Nephron progenitor cell (in vitro differentiated cells): ENCODE measurements at regions not wholly inside any gene's neighbourhood (a gene's known extent, or its start where the extent isn't known, plus 50 kb on each side); places are given as distances from the start of the nearest gene placed in this dataset.
"Not testable (repeated sequence)": the region's sequence is repeated elsewhere in the genome, so short reads cannot be mapped to it uniquely, and the experiment has no call there.

Source experiments
- DNase-seq: peaks from one replicate; pipeline ENCODE4 v3.0.0; 2021
- H3K27ac Mint-ChIP-seq: 2 replicates; pipeline ENCODE4 v1.8.0; 2021; ENCODE audit warnings: mild to moderate bottlenecking, moderate library complexity, mixed read lengths
- H3K27me3 Mint-ChIP-seq: 2 replicates; pipeline ENCODE4 v1.8.0; 2021; ENCODE audit warnings: mild to moderate bottlenecking, low read depth, mixed read lengths; ENCODE audit not compliant: poor library complexity
- H3K36me3 Mint-ChIP-seq: 2 replicates; pipeline ENCODE4 v1.8.0; 2021; ENCODE audit warnings: low read depth, mixed read lengths
- H3K4me1 Mint-ChIP-seq: 2 replicates; pipeline ENCODE4 v1.8.0; 2021; ENCODE audit warnings: mixed read lengths
- H3K4me3 Mint-ChIP-seq: 2 replicates; pipeline ENCODE4 v1.8.0; 2021; ENCODE audit warnings: mild to moderate bottlenecking, moderate library complexity, mixed read lengths
- H3K9me3 Mint-ChIP-seq: 2 replicates; pipeline ENCODE4 v1.8.0; 2021; ENCODE audit warnings: mild to moderate bottlenecking, moderate library complexity, mixed read lengths
- CTCF ChIP-seq: fragments of 200-600 bp; sonication (generic); IDR thresholded peaks from 2 replicates; pipeline ENCODE4 v1.5.0; 2021; ENCODE audit warnings: antibody characterized with exemption

DNA sequence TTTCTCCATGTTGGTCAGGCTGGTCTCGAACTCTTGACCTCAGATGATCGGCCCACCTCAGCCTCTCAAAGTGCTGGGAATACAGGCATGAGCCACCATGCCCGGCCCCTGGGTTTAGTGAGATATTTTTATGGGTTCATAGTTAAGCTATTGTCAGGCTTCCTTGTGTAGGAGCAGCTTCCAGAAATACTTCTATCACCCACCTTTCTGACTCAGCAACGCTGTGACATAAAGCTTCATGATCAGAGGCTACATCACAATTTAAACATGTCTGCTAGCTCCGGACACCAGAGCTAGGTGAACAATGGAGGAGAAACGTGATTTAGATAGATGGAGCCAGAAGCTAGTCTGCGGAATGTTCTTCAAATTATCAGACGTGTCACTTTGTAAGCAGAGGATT is 295.8 kb upstream of the LYZL1 start:
- TF ChIP-seq CTCF: no peak
- Mint-ChIP-seq H3K27me3 (peaks cover 3% of the 10 kb centered on the region), H3K4me1 (peaks cover 14% of the 10 kb centered on the region), H3K27ac (no peak overlapping the region), H3K9me3 (peaks cover 12% of the 10 kb centered on the region), H3K36me3 (no peaks in the 10 kb centered on the region), H3K4me3 (no peak overlapping the region)
- no peak for DNase-seq

DNA sequence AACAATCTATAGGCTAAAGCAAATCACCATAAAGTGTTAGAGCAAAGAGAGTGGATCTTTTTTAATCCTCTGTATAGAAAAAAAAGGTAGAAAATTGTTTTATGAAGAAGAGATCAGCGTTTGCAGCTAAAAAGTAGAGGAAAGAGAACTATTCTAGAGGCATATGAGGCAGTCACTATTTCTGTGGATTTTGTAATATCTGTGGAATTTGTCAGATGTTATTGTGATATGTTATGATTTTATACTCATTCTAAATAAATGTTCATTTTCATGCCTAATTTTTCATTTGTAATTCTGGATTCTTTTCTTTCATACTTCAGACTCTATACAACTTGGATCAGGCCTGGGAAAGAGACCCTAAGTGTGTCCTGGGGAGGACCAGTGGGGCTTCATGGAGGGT is 295.0 kb upstream of the LYZL1 start:
- no peak for DNase-seq
- Mint-ChIP-seq H3K9me3 (peaks cover 12% of the 10 kb centered on the region), H3K36me3 (no peaks in the 10 kb centered on the region), H3K27me3 (peaks cover 3% of the 10 kb centered on the region), H3K4me3 (no peak overlapping the region), H3K27ac (no peak overlapping the region), H3K4me1 (peaks cover 9% of the 10 kb centered on the region)
- no peak for TF ChIP-seq CTCF

DNA sequence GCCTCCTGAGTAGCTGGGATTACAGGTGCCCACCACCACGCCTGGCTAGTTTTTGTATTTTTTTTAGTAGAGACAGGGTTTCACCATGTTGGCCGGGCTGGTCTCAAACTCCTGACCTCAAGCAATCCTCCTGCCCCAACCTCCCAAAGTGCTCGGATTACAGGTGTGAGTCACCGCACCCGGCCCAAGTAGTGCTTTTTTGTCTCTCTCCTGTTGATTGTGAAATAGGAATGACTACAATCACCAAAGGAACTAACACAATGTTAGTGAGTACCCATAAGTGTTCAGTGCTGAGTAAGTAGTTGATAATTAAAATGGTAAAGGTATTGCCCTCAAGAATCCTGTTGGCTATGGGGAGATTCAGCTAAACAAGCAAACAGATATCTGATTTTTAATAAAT is 294.1 kb upstream of the LYZL1 start:
- not testable (repeated sequence) for H3K36me3 Mint-ChIP-seq, H3K27ac Mint-ChIP-seq, DNase-seq, H3K4me1 Mint-ChIP-seq, H3K27me3 Mint-ChIP-seq, H3K4me3 Mint-ChIP-seq
- H3K9me3 Mint-ChIP-seq: peaks cover 12% of the 10 kb centered on the region

- Mint-ChIP-seq H3K36me3 (no peaks in the 10 kb centered on the region), H3K9me3 (peaks cover 12% of the 10 kb centered on the region), H3K4me3 (no peak overlapping the region), H3K4me1 (peaks cover 4% of the 10 kb centered on the region), H3K27me3 (peaks cover 3% of the 10 kb centered on the region), H3K27ac (no peak overlapping the region)
- no peak for DNase-seq
- no peak for TF ChIP-seq CTCF
Measured at GRCh38 chr10:28995497-28995896, 293.4 kb upstream of the LYZL1 start.

GRCh38 chr10:28996345-28996744 is 292.5 kb upstream of the LYZL1 start:
- no peak overlapping the region for H3K27ac Mint-ChIP-seq

DNA sequence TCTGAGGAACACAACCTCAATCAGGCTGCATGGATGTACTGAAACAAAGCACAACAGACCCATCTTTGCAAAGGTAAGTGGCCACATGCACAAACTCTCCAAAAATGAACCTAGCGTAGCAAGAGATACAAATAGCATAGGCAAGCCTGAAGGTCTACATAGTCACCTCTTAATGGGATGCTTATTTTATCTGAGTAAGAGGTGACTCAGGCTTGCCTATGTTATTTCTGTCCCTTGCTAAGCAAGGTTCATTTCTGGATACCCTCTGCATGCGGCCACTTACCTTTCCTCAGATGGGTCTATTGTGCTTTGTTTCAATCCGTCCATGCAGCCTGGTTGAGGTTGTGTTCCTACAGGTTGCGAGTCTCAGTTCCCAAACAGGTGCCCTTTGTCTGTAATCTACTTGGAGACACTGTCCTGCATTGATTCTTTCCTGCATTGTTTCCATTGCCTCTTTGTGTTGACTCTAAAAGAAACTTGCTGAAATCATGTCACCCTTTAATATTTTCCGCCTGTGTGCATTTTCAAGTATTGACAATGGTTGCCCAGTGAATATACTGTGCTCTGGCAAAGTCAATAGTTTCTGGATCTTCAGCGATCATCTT is 291.8 kb upstream of the LYZL1 start:
- peaks cover under 1% of the 10 kb centered on the region for H3K4me1 Mint-ChIP-seq
- no peak for DNase-seq
- peaks cover 12% of the 10 kb centered on the region for H3K9me3 Mint-ChIP-seq
- no peaks in the 10 kb centered on the region for H3K27me3 Mint-ChIP-seq
- H3K27ac Mint-ChIP-seq: no peak overlapping the region
- no peaks in the 10 kb centered on the region for H3K36me3 Mint-ChIP-seq
- no peak for TF ChIP-seq CTCF
- H3K4me3 Mint-ChIP-seq: no peak overlapping the region

More at GRCh38 chr10:28996345-28996744, 292.5 kb upstream of the LYZL1 start:
- Mint-ChIP-seq H3K27me3 (peaks cover under 1% of the 10 kb centered on the region), H3K9me3 (peaks cover 12% of the 10 kb centered on the region), H3K36me3 (no peaks in the 10 kb centered on the region), H3K4me3 (no peak overlapping the region), H3K4me1 (peaks cover 4% of the 10 kb centered on the region)
- TF ChIP-seq CTCF: no peak
- no peak for DNase-seq
